CD4-positive, alpha-beta T cell (primary cell): ENCODE measurements at regions not wholly inside any gene's neighbourhood (a gene's known extent, or its start where the extent isn't known, plus 50 kb on each side); places are given as distances from the start of the nearest gene placed in this dataset.

Source experiments
- ATAC-seq: fragments of 200-7000 bp; cut with Tn5 transposase; one replicate; pipeline ENCODE4 v1.10.0; 2022; ENCODE audit warnings: mild to moderate bottlenecking; ENCODE audit not compliant: poor library complexity
- CTCF ChIA-PET: fragments of 350-600 bp; sonication (Branson Sonifier 250); formaldehyde crosslinking; loops from one replicate; lab custom pipeline; 2021; ENCODE audit warnings: antibody characterized with exemption, inconsistent platforms; lab: Charles Lee
- POLR2A ChIA-PET: fragments of 350-600 bp; sonication (Branson Sonifier 250); formaldehyde crosslinking; loops from one replicate; lab custom pipeline; 2021; ENCODE audit warnings: antibody characterized with exemption, inconsistent platforms; lab: Charles Lee
- DNase-seq, 14 experiments: peaks; one replicate each; pipeline ENCODE4 v3.0.0-alpha.2; 2013 to 2020; ENCODE audit warnings: mixed read lengths in 2 of 14
- H3K27ac ChIP-seq, 2 donors: one replicate each; pipeline versions ENCODE4 v1.5.1 to v1.7.0; 2013; ENCODE audit warnings: low read length in 2 of 2, low read depth in 1 of 2, mild to moderate bottlenecking in 1 of 2
- H3K27me3 ChIP-seq, 2 experiments: 1 replicate in 1 of 2; 2 replicates in 1 of 2; pipeline versions ENCODE4 v1.6.1 to v1.7.0; 2013; ENCODE audit warnings: low read length in 2 of 2, control low read depth in 1 of 2, mild to moderate bottlenecking in 1 of 2, moderate library complexity in 1 of 2; ENCODE audit not compliant: insufficient read depth in 2 of 2, control insufficient read depth in 1 of 2
- H3K36me3 ChIP-seq: one replicate; pipeline ENCODE4 v1.6.1; 2013; ENCODE audit warnings: low read length, control low read depth; ENCODE audit not compliant: insufficient read depth
- H3K4me1 ChIP-seq: one replicate; pipeline ENCODE4 v1.6.1; 2013; ENCODE audit warnings: low read length, control low read depth; ENCODE audit not compliant: insufficient read depth
- H3K4me3 ChIP-seq: one replicate; pipeline ENCODE4 v1.5.1; 2013; ENCODE audit warnings: mild to moderate bottlenecking, low read length, moderate library complexity
- H3K9me3 ChIP-seq, 2 experiments: 1 replicate in 1 of 2; 2 replicates in 1 of 2; pipeline versions ENCODE4 v1.6.1 to v1.7.0; 2013; ENCODE audit warnings: low read length in 2 of 2, mild to moderate bottlenecking in 2 of 2, control low read depth in 1 of 2, moderate library complexity in 1 of 2; ENCODE audit not compliant: control insufficient read depth in 1 of 2, insufficient read depth in 1 of 2
- H3K27ac Mint-ChIP-seq: one replicate; pipeline ENCODE4 v1.8.0; 2020; ENCODE audit warnings: mixed read lengths
- H3K27me3 Mint-ChIP-seq: one replicate; pipeline ENCODE4 v1.8.0; 2021; ENCODE audit warnings: mixed read lengths
- H3K36me3 Mint-ChIP-seq: one replicate; pipeline ENCODE4 v1.8.0; 2021; ENCODE audit warnings: low read depth, mixed read lengths
- H3K4me1 Mint-ChIP-seq: one replicate; pipeline ENCODE4 v1.8.0; 2021; ENCODE audit warnings: low read depth, mixed read lengths
- H3K4me3 Mint-ChIP-seq: one replicate; pipeline ENCODE4 v1.8.0; 2020; ENCODE audit warnings: mild to moderate bottlenecking, mixed read lengths
- H3K9me3 Mint-ChIP-seq: one replicate; pipeline ENCODE4 v1.8.0; 2020; ENCODE audit warnings: mixed read lengths
- intact Hi-C, 2 experiments: fragments of 100-400 bp; cut with DNase I in 1 of 2; cut with micrococcal nuclease in 1 of 2; formaldehyde crosslinking; loops; one replicate each; pipeline versions ENCODE4 v1.15.1 to v1.9.0; 2023 to 2025; cut with DNase I, micrococcal nuclease
- TF ChIP-seq, protein P1 (sequence below): fragments of 200-600 bp; IDR thresholded peaks from one replicate; pipeline ENCODE4 v1.8.0; 2022; ENCODE audit warnings: antibody characterized with exemption, mild to moderate bottlenecking

DNA sequence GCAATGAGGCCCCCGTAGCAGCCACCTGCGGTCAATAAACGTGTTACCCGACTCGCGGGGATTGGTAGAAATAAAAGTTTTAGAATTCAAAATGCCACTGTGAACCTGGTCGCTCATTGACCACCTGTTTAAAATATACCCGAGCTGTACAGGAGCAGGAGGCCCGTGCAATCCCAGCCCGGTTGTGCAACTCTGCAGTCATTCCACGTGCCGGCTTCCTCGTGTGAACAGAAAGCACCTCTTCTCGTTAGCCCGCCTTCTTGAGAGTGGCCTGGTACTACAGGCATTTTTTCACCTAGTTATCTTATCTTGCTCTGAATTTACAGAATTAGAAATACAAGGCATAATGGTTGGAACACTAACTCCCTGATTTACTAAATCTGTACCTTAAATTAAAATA lies 660.7 kb downstream of the GALR1 start:
- DNase-seq (no peak), ATAC-seq (no peak)
- intact Hi-C loops, result no loop called here
- H3K4me1 Mint-ChIP-seq, result no peaks in the 10 kb centered on the region
- no peaks in the 10 kb centered on the region for H3K36me3 Mint-ChIP-seq
- H3K4me3 Mint-ChIP-seq, result no peak overlapping the region
- Histone ChIP-seq H3K4me3 (no peak overlapping the region), H3K27ac (no peak overlapping the region), H3K4me1 (no peaks in the 10 kb centered on the region), H3K36me3 (no peaks in the 10 kb centered on the region), H3K9me3 (peaks cover 0 to 9% of the 10 kb centered on the region in 2 experiments), H3K27me3 (no peaks in the 10 kb centered on the region)
- peaks cover 14% of the 10 kb centered on the region for H3K27me3 Mint-ChIP-seq
- TF ChIP-seq, protein P1, sequence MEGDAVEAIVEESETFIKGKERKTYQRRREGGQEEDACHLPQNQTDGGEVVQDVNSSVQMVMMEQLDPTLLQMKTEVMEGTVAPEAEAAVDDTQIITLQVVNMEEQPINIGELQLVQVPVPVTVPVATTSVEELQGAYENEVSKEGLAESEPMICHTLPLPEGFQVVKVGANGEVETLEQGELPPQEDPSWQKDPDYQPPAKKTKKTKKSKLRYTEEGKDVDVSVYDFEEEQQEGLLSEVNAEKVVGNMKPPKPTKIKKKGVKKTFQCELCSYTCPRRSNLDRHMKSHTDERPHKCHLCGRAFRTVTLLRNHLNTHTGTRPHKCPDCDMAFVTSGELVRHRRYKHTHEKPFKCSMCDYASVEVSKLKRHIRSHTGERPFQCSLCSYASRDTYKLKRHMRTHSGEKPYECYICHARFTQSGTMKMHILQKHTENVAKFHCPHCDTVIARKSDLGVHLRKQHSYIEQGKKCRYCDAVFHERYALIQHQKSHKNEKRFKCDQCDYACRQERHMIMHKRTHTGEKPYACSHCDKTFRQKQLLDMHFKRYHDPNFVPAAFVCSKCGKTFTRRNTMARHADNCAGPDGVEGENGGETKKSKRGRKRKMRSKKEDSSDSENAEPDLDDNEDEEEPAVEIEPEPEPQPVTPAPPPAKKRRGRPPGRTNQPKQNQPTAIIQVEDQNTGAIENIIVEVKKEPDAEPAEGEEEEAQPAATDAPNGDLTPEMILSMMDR, result no peak
- CTCF ChIA-PET, result no interaction called here
- POLR2A ChIA-PET, result no interaction called here
- H3K27ac Mint-ChIP-seq, result no peak overlapping the region
- H3K9me3 Mint-ChIP-seq, result no peaks in the 10 kb centered on the region

DNA sequence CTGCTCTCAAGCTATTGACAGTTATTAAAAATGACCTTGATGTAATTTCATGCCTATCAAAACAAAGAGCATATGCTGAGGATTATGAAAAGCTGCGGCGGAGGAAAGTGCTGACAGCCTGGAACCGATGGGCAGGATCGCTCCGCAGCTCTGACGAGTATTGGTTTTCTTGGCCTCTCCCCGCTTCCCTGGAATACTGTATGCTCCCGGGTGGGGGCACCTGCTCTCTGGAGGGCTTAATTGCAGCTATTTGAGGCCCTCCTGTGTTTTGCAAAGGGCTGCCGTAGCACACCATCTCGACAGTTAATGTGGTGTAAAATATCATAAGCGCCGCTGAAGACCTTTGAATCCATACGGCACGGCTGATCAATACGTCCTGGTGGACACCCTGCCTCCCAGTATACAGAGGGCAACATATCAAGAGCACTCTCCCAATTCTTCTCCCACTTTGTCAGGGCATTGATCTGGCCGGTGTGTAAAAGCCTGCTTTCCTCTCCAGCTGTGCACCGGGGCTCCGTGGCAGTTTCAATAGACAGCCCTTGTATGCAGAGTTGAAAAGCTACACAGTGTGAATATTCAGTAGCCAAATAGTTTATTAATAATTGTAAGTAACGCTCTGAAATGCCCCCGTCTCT lies 662.4 kb downstream of the GALR1 start:
- TF ChIP-seq, protein P1, result no peak
- intact Hi-C loops, result no loop called here
- CTCF ChIA-PET, result no interaction called here
- POLR2A ChIA-PET, result no interaction called here
- no peak overlapping the region for H3K4me3 ChIP-seq
- H3K27ac Mint-ChIP-seq, result no peak overlapping the region
- no peaks in the 10 kb centered on the region for H3K9me3 Mint-ChIP-seq
- H3K27me3 Mint-ChIP-seq, result peaks cover 14% of the 10 kb centered on the region
- no peak for ATAC-seq
- H3K4me1 ChIP-seq, result no peaks in the 10 kb centered on the region
- no peaks in the 10 kb centered on the region for H3K36me3 ChIP-seq
- DNase-seq, result no peak
- no peaks in the 10 kb centered on the region for H3K9me3 ChIP-seq
- H3K4me1 Mint-ChIP-seq, result no peaks in the 10 kb centered on the region
- H3K36me3 Mint-ChIP-seq, result no peaks in the 10 kb centered on the region
- H3K4me3 Mint-ChIP-seq, result no peak overlapping the region
- no peaks in the 10 kb centered on the region for H3K27me3 ChIP-seq
- no peak overlapping the region for H3K27ac ChIP-seq

DNA sequence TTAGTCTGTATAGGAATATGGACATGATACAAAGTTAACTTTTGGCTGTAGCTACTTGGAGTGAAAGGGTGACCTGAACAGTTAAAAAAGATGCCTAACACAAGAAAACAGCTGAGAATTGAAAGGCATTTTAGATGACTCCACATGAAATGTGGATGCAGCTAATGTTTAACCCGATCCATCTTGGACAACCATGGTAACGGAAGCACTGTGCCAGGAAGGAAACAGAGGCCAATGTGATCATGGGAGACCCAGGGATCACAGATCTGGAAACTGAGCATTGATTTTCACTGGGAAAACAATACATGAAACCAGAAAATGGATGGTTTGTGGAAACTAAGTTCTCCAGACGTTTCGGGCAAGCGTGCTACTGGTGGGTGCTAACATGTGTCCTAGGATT lies 669.1 kb downstream of the GALR1 start:
- H3K27me3 ChIP-seq, result no peaks in the 10 kb centered on the region
- TF ChIP-seq, protein P1, result no peak
- no peaks in the 10 kb centered on the region for H3K9me3 ChIP-seq
- no peak overlapping the region for H3K4me3 ChIP-seq
- H3K27ac ChIP-seq, result no peak overlapping the region
- Mint-ChIP-seq H3K9me3 (no peaks in the 10 kb centered on the region), H3K27me3 (no peaks in the 10 kb centered on the region), H3K4me1 (no peaks in the 10 kb centered on the region), H3K36me3 (no peaks in the 10 kb centered on the region), H3K4me3 (no peak overlapping the region), H3K27ac (no peak overlapping the region)
- no peak for DNase-seq
- ChIA-PET POLR2A (no interaction called here), CTCF (interaction anchor here (1.0 kb wide), 1 partner anchor 12 kb away, joined by 4 read pairs; no protein-coding TSS in a partner anchor)
- H3K4me1 ChIP-seq, result no peaks in the 10 kb centered on the region
- no peaks in the 10 kb centered on the region for H3K36me3 ChIP-seq
- no peak for ATAC-seq
- intact Hi-C loops, result no loop called here
